Testis (tissue), 2 donors: ENCODE measurements at regions not wholly inside any gene's neighbourhood (a gene's known extent, or its start where the extent isn't known, plus 50 kb on each side); places are given as distances from the start of the nearest gene placed in this dataset.

Experiments used
- DNase-seq: peaks from one replicate; pipeline ENCODE4 v3.0.0-alpha.2; 2019
- H3K27ac ChIP-seq, 2 donors: fragments of 200-600 bp; sonication (generic); one replicate each; pipeline ENCODE4 v1.5.1; 2019
- H3K27me3 ChIP-seq: fragments of 200-600 bp; sonication (generic); one replicate; pipeline ENCODE4 v1.5.1; 2019
- H3K36me3 ChIP-seq: fragments of 200-600 bp; sonication (generic); one replicate; pipeline ENCODE4 v1.5.1; 2017; ENCODE audit warnings: low read depth; ENCODE audit errors: missing control alignments
- H3K4me1 ChIP-seq: fragments of 200-600 bp; sonication (generic); one replicate; pipeline ENCODE4 v1.5.1; 2019
- H3K4me3 ChIP-seq, 2 donors: fragments of 200-600 bp; sonication (generic); one replicate each; pipeline ENCODE4 v1.5.1; 2017 to 2019
- H3K9me3 ChIP-seq: fragments of 200-600 bp; sonication (generic); one replicate; pipeline ENCODE4 v1.5.1; 2017
- POLR2A ChIP-seq: fragments of 450-650 bp; IDR thresholded peaks from one replicate; pipeline ENCODE4 v1.6.1; 2017; ENCODE audit warnings: antibody characterized with exemption, mild to moderate bottlenecking, moderate library complexity
- WGBS, 2 donors: methylation state at CpG; one replicate each; pipeline ENCODE4 v1.1.5; 2018; 5-methylcytosine and 5-hydroxymethylcytosine counted together
- intact Hi-C: fragments of 100-400 bp; cut with DNase I; formaldehyde crosslinking; loops from one replicate; pipeline ENCODE4 v1.15.1; 2023; ENCODE audit warnings: low total_unique reads
- TF ChIP-seq, protein P1 (sequence below), 3 experiments: fragments of 450-650 bp in 2 of 3; fragments of 200-600 bp in 1 of 3; sonication (generic) in 1 of 3; IDR thresholded peaks; one replicate each; pipeline ENCODE4 v1.5.1; 2016 to 2019; ENCODE audit warnings: antibody characterized with exemption in 3 of 3, mild to moderate bottlenecking in 2 of 3, moderate library complexity in 1 of 3

DNA sequence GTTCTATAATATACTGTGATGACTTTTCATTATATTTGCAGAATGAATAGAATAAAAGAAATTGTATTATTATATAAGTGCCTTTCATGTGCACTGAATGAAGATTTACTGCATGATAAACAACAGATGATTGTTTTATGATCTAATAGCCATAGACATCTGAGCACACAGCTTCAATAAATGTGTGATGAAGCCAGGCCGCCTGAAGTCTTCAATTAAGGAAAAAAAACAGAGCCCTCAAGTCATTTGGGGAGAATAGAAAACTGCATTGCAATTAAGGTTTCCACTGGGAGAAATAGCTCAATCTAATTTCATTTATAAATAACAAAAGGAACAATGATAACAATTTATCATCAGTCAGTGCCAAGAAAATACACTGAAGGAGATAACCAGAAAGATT is 955.2 kb downstream of the FSTL5 start:
- Histone ChIP-seq H3K9me3 (no peaks in the 10 kb centered on the region), H3K27me3 (no peaks in the 10 kb centered on the region), H3K36me3 (no peaks in the 10 kb centered on the region), H3K27ac (no peak overlapping the region), H3K4me3 (no peak overlapping the region), H3K4me1 (no peaks in the 10 kb centered on the region)
- intact Hi-C loops: no loop called here
- 41 to 55% methylated on average over 1 of the region's 1 CpG for WGBS, 2 donors
- DNase-seq: no peak
- TF ChIP-seq, protein P1, sequence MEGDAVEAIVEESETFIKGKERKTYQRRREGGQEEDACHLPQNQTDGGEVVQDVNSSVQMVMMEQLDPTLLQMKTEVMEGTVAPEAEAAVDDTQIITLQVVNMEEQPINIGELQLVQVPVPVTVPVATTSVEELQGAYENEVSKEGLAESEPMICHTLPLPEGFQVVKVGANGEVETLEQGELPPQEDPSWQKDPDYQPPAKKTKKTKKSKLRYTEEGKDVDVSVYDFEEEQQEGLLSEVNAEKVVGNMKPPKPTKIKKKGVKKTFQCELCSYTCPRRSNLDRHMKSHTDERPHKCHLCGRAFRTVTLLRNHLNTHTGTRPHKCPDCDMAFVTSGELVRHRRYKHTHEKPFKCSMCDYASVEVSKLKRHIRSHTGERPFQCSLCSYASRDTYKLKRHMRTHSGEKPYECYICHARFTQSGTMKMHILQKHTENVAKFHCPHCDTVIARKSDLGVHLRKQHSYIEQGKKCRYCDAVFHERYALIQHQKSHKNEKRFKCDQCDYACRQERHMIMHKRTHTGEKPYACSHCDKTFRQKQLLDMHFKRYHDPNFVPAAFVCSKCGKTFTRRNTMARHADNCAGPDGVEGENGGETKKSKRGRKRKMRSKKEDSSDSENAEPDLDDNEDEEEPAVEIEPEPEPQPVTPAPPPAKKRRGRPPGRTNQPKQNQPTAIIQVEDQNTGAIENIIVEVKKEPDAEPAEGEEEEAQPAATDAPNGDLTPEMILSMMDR (IDR thresholded peaks at IDR 0.05): no peak

DNA sequence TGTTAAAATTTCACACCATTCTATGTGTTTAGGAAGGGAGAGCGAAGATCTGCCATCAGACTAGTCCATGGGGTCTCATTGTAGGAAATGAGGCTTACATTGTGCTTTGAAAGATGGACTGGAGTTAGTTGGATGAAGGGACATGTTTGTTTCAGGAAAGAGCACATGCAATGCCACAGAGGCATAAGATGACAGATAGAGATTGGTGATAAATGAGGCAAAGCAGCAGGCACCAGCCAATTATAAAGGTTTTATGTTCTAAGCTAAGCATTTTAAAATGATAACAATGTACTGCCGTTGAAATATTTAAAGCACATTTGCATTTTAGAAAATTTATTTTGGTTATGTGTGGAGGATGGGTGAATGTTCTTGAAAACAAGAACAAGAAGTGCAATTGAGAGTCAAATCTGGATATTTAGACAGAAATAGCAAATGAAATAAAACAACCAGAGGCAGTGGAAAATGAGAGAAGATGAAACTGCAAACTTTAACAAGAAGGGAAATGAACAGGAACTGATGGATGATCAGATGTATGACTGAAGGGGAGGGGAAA is 957.2 kb downstream of the FSTL5 start:
- DNase-seq: no peak
- H3K9me3 ChIP-seq: no peaks in the 10 kb centered on the region
- WGBS, 2 donors: 68 to 75% methylated on average over 2 of the region's 2 CpGs
- H3K27ac ChIP-seq: no peak overlapping the region
- intact Hi-C loops: no loop called here
- no peak overlapping the region for H3K4me3 ChIP-seq
- TF ChIP-seq, protein P1 (IDR thresholded peaks at IDR 0.05): no peak
- no peak for TF ChIP-seq POLR2A
- H3K4me1 ChIP-seq: no peaks in the 10 kb centered on the region
- H3K36me3 ChIP-seq: no peaks in the 10 kb centered on the region
- H3K27me3 ChIP-seq: no peaks in the 10 kb centered on the region

DNA sequence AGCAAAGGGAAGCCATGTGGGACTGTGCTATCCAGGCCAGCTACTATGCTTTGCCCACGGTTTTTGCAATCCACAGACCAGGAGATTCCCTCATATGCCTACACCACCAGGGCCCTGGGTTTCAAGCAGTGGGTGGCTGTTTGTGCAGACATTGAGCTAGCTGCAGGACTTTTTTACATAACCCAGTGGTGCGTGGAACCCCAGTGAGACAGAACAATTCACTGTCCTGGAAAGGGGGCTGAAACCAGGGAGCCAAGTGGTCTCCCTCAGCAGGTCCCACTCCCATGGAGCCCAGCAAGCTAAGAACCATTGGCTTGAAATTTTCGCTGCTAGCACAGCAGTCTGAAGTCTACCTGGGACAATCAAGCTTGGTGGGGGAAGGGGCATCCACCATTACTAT is 959.9 kb downstream of the FSTL5 start:
- no peak for DNase-seq
- Histone ChIP-seq H3K27ac (no peak overlapping the region), H3K36me3 (no peaks in the 10 kb centered on the region), H3K9me3 (no peaks in the 10 kb centered on the region), H3K4me3 (no peak overlapping the region), H3K27me3 (no peaks in the 10 kb centered on the region), H3K4me1 (no peaks in the 10 kb centered on the region)
- intact Hi-C loops: no loop called here
- TF ChIP-seq, protein P1 (IDR thresholded peaks at IDR 0.05): no peak
- TF ChIP-seq POLR2A: no peak
- WGBS, 2 donors: 94 to 95% methylated on average over 2 to 3 of the region's 3 CpGs

DNA sequence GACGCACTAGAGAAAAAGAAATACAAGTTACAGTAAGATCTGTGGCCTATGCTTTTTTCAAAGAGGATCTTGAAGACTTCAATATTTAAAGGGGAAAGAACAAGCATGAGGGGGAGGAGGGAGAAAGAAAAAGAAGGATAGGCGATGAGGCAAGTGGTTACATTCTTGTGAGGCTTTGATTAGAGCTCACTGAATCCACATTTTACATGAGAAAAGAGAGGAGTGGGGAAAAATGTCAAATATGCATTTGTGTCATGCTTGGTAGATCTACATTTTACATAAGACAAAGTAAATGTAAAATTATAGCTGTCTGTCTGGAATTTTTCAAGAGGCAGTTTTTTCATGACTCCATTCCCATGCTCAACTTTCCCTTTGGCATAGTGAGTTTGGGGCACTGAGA is 965.9 kb downstream of the FSTL5 start:
- 73 to 76% methylated on average over 2 of the region's 2 CpGs for WGBS, 2 donors
- H3K9me3 ChIP-seq: no peaks in the 10 kb centered on the region
- intact Hi-C loops: no loop called here

DNA sequence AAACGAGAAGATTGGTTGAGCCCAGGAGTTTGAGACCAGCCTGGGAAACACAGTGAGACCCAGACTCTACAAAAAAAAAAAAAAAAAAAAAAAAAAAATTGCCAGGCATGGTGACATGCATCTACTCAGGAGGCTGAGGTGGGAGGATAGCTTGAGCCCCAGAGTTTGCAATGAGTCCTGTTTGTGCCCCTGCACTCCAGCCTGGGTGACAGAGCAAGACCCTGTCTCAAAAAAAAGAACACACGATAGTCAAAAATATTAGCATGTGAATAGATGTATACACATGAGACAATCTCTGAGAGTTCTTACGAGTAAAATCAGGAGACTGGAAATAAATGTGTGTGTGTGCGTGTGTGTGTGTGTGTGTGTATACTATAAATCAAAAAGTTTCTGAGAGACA is 966.3 kb downstream of the FSTL5 start:
- no peak for TF ChIP-seq POLR2A
- TF ChIP-seq, protein P1 (IDR thresholded peaks at IDR 0.05): no peak
- no peak for DNase-seq
- Histone ChIP-seq H3K9me3 (no peaks in the 10 kb centered on the region), H3K4me3 (no peak overlapping the region), H3K27me3 (no peaks in the 10 kb centered on the region), H3K27ac (no peak overlapping the region), H3K36me3 (no peaks in the 10 kb centered on the region), H3K4me1 (no peaks in the 10 kb centered on the region)
- intact Hi-C loops: no loop called here
- WGBS, 2 donors: 80 to 87% methylated on average over 4 of the region's 4 CpGs

More for the DNA sequence above, 965.9 kb downstream of the FSTL5 start:
- H3K36me3 ChIP-seq: no peaks in the 10 kb centered on the region
- no peak overlapping the region for H3K27ac ChIP-seq
- TF ChIP-seq POLR2A: no peak
- TF ChIP-seq, protein P1 (IDR thresholded peaks at IDR 0.05): no peak
- no peak overlapping the region for H3K4me3 ChIP-seq
- no peak for DNase-seq
- no peaks in the 10 kb centered on the region for H3K27me3 ChIP-seq
- no peaks in the 10 kb centered on the region for H3K4me1 ChIP-seq
